Activated B cell treated with CpG ODN at 0.5 μM for 24 hours (primary cell): ENCODE measurements at regions not wholly inside any gene's neighbourhood (a gene's known extent, or its start where the extent isn't known, plus 50 kb on each side); places are given as distances from the start of the nearest gene placed in this dataset.

Experiments used
- ATAC-seq: fragments of 200-7000 bp; cut with Tn5 transposase; one replicate; pipeline ENCODE4 v1.10.0; 2021; ENCODE audit warnings: low read depth, mild to moderate bottlenecking, moderate library complexity
- CTCF ChIA-PET: fragments of 350-600 bp; sonication (Branson Sonifier 250); formaldehyde crosslinking; loops from one replicate; lab custom pipeline; 2021; ENCODE audit warnings: antibody characterized with exemption; lab: Charles Lee
- POLR2A ChIA-PET: fragments of 350-600 bp; sonication (Branson Sonifier 250); formaldehyde crosslinking; loops from one replicate; lab custom pipeline; 2021; ENCODE audit warnings: antibody characterized with exemption; lab: Charles Lee
- DNase-seq: peaks from one replicate; pipeline ENCODE4 v3.0.0; 2022
- H3K27ac Mint-ChIP-seq: one replicate; pipeline ENCODE4 v1.8.0; 2020; ENCODE audit warnings: mixed read lengths
- H3K27me3 Mint-ChIP-seq: one replicate; pipeline ENCODE4 v1.8.0; 2021; ENCODE audit warnings: mixed read lengths
- H3K36me3 Mint-ChIP-seq: one replicate; pipeline ENCODE4 v1.8.0; 2021; ENCODE audit warnings: low read depth, mixed read lengths
- H3K4me1 Mint-ChIP-seq: one replicate; pipeline ENCODE4 v1.8.0; 2021; ENCODE audit warnings: mixed read lengths
- H3K4me3 Mint-ChIP-seq: one replicate; pipeline ENCODE4 v1.8.0; 2020; ENCODE audit warnings: mild to moderate bottlenecking, mixed read lengths
- H3K9me3 Mint-ChIP-seq: one replicate; pipeline ENCODE4 v1.8.0; 2020; ENCODE audit warnings: mixed read lengths
- CTCF ChIP-seq: fragments of 200-600 bp; IDR thresholded peaks from one replicate; pipeline ENCODE4 v1.8.0; 2022; ENCODE audit warnings: antibody characterized with exemption, mild to moderate bottlenecking
- intact Hi-C: fragments of 100-400 bp; cut with micrococcal nuclease; formaldehyde crosslinking; loops from one replicate; pipeline ENCODE4 v1.15.1; 2024

- H3K27me3 Mint-ChIP-seq, result no peaks in the 10 kb centered on the region
- H3K4me1 Mint-ChIP-seq, result no peaks in the 10 kb centered on the region
- CTCF ChIA-PET, result no interaction called here
- intact Hi-C loops, result no loop called here
- POLR2A ChIA-PET, result no interaction called here
- H3K9me3 Mint-ChIP-seq, result no peaks in the 10 kb centered on the region
- no peak for ATAC-seq
- H3K27ac Mint-ChIP-seq, result no peak overlapping the region
- no peak for DNase-seq
- H3K36me3 Mint-ChIP-seq, result no peaks in the 10 kb centered on the region
- no peak for TF ChIP-seq CTCF
- no peak overlapping the region for H3K4me3 Mint-ChIP-seq
These were observed 781.4 kb downstream of the QKI start for GRCh38 chr6:164195942-164196281.

- no peaks in the 10 kb centered on the region for H3K27me3 Mint-ChIP-seq
- TF ChIP-seq CTCF, result no peak
- ATAC-seq (no peak), DNase-seq (no peak)
- H3K27ac Mint-ChIP-seq, result no peak overlapping the region
- no peaks in the 10 kb centered on the region for H3K4me1 Mint-ChIP-seq
- ChIA-PET POLR2A (no interaction called here), CTCF (no interaction called here)
- no peaks in the 10 kb centered on the region for H3K36me3 Mint-ChIP-seq
- H3K4me3 Mint-ChIP-seq, result no peak overlapping the region
- no peaks in the 10 kb centered on the region for H3K9me3 Mint-ChIP-seq
- intact Hi-C loops, result no loop called here
These were observed 780.9 kb downstream of the QKI start for GRCh38 chr6:164195278-164195941.

GRCh38 chr6:164188861-164189260, 774.3 kb downstream of the QKI start:
- no peak for ATAC-seq
- CTCF ChIA-PET, result no interaction called here

GRCh38 chr6:164185471-164185871, 771.0 kb downstream of the QKI start:
- ATAC-seq (no peak), DNase-seq (no peak)
- no peaks in the 10 kb centered on the region for H3K36me3 Mint-ChIP-seq
- no peaks in the 10 kb centered on the region for H3K9me3 Mint-ChIP-seq
- H3K27me3 Mint-ChIP-seq, result no peaks in the 10 kb centered on the region
- H3K4me3 Mint-ChIP-seq, result no peak overlapping the region
- POLR2A ChIA-PET, result no interaction called here
- no peak for TF ChIP-seq CTCF
- H3K27ac Mint-ChIP-seq, result no peak overlapping the region
- H3K4me1 Mint-ChIP-seq, result no peaks in the 10 kb centered on the region
- intact Hi-C loops, result no loop called here
- CTCF ChIA-PET, result no interaction called here

More at GRCh38 chr6:164188861-164189260, 774.3 kb downstream of the QKI start:
- Mint-ChIP-seq H3K4me1 (no peaks in the 10 kb centered on the region), H3K36me3 (no peaks in the 10 kb centered on the region), H3K4me3 (no peak overlapping the region), H3K27me3 (no peaks in the 10 kb centered on the region), H3K27ac (no peak overlapping the region), H3K9me3 (no peaks in the 10 kb centered on the region)
- POLR2A ChIA-PET, result no interaction called here
- no peak for DNase-seq
- intact Hi-C loops, result no loop called here
- TF ChIP-seq CTCF, result no peak

- no peaks in the 10 kb centered on the region for H3K4me1 Mint-ChIP-seq
- no peak overlapping the region for H3K4me3 Mint-ChIP-seq
- CTCF ChIA-PET, result no interaction called here
- POLR2A ChIA-PET, result no interaction called here
- intact Hi-C loops, result no loop called here
- H3K27me3 Mint-ChIP-seq, result no peaks in the 10 kb centered on the region
- DNase-seq (no peak), ATAC-seq (no peak)
- no peaks in the 10 kb centered on the region for H3K9me3 Mint-ChIP-seq
- no peak overlapping the region for H3K27ac Mint-ChIP-seq
- no peaks in the 10 kb centered on the region for H3K36me3 Mint-ChIP-seq
- TF ChIP-seq CTCF, result no peak
These were observed 769.9 kb downstream of the QKI start for GRCh38 chr6:164184410-164184809.
